Activated B cell treated with CpG ODN at 0.5 μM for 24 hours (primary cell): ENCODE measurements at regions not wholly inside any gene's neighbourhood (a gene's known extent, or its start where the extent isn't known, plus 50 kb on each side); places are given as distances from the start of the nearest gene placed in this dataset.

Source experiments
- ATAC-seq: fragments of 200-7000 bp; cut with Tn5 transposase; one replicate; pipeline ENCODE4 v1.10.0; 2021; ENCODE audit warnings: low read depth, mild to moderate bottlenecking, moderate library complexity
- CTCF ChIA-PET: fragments of 350-600 bp; sonication (Branson Sonifier 250); formaldehyde crosslinking; loops from one replicate; lab custom pipeline; 2021; ENCODE audit warnings: antibody characterized with exemption; lab: Charles Lee
- POLR2A ChIA-PET: fragments of 350-600 bp; sonication (Branson Sonifier 250); formaldehyde crosslinking; loops from one replicate; lab custom pipeline; 2021; ENCODE audit warnings: antibody characterized with exemption; lab: Charles Lee
- DNase-seq: peaks from one replicate; pipeline ENCODE4 v3.0.0; 2022
- H3K27ac Mint-ChIP-seq: one replicate; pipeline ENCODE4 v1.8.0; 2020; ENCODE audit warnings: mixed read lengths
- H3K27me3 Mint-ChIP-seq: one replicate; pipeline ENCODE4 v1.8.0; 2021; ENCODE audit warnings: mixed read lengths
- H3K36me3 Mint-ChIP-seq: one replicate; pipeline ENCODE4 v1.8.0; 2021; ENCODE audit warnings: low read depth, mixed read lengths
- H3K4me1 Mint-ChIP-seq: one replicate; pipeline ENCODE4 v1.8.0; 2021; ENCODE audit warnings: mixed read lengths
- H3K4me3 Mint-ChIP-seq: one replicate; pipeline ENCODE4 v1.8.0; 2020; ENCODE audit warnings: mild to moderate bottlenecking, mixed read lengths
- H3K9me3 Mint-ChIP-seq: one replicate; pipeline ENCODE4 v1.8.0; 2020; ENCODE audit warnings: mixed read lengths
- intact Hi-C: fragments of 100-400 bp; cut with micrococcal nuclease; formaldehyde crosslinking; loops from one replicate; pipeline ENCODE4 v1.15.1; 2024
- TF ChIP-seq, protein P1 (sequence below): fragments of 200-600 bp; IDR thresholded peaks from one replicate; pipeline ENCODE4 v1.8.0; 2022; ENCODE audit warnings: antibody characterized with exemption, mild to moderate bottlenecking

DNA sequence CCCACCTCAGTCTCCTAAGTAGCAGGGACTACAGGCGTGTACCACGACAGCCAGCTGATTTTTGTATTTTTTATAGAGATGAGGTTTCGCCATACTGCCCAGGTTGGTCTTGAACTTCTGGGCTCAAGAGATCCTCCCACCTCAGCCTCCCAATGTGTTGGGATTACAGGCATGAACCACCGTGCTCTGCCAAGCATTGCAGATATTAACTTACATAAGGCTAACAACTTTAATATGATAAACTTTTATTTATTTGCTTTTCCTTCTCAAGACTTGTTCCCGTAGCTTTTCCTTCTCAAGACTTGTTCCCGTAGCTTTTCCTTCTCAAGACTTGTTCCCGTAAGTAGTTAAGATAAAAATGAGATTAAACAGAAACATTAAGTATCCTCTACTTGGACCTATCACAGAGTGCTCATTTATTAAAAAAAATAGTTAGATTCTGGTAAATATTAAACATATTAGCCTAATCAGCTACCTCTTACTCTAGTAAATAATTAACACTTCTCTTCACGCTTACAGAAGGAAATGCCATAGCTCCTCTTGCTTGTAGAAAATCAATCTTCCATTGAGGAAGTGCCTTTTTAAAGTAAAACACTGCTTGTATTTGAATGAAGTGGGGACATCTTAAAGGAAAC, 157.7 kb upstream of the KITLG start:
- intact Hi-C loops = no loop called here
- H3K27me3 Mint-ChIP-seq = no peaks in the 10 kb centered on the region
- no peak for DNase-seq
- ChIA-PET CTCF (no interaction called here), POLR2A (no interaction called here)
- H3K9me3 Mint-ChIP-seq = no peaks in the 10 kb centered on the region
- H3K4me1 Mint-ChIP-seq = no peaks in the 10 kb centered on the region
- no peaks in the 10 kb centered on the region for H3K36me3 Mint-ChIP-seq
- TF ChIP-seq, protein P1, sequence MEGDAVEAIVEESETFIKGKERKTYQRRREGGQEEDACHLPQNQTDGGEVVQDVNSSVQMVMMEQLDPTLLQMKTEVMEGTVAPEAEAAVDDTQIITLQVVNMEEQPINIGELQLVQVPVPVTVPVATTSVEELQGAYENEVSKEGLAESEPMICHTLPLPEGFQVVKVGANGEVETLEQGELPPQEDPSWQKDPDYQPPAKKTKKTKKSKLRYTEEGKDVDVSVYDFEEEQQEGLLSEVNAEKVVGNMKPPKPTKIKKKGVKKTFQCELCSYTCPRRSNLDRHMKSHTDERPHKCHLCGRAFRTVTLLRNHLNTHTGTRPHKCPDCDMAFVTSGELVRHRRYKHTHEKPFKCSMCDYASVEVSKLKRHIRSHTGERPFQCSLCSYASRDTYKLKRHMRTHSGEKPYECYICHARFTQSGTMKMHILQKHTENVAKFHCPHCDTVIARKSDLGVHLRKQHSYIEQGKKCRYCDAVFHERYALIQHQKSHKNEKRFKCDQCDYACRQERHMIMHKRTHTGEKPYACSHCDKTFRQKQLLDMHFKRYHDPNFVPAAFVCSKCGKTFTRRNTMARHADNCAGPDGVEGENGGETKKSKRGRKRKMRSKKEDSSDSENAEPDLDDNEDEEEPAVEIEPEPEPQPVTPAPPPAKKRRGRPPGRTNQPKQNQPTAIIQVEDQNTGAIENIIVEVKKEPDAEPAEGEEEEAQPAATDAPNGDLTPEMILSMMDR = no peak
- no peak overlapping the region for H3K4me3 Mint-ChIP-seq
- H3K27ac Mint-ChIP-seq = no peak overlapping the region
- no peak for ATAC-seq

GRCh38 chr12:88736031-88736430, 155.8 kb upstream of the KITLG start:
- intact Hi-C loops = no loop called here
- CTCF ChIA-PET = no interaction called here

GRCh38 chr12:88733008-88733407, 152.7 kb upstream of the KITLG start:
- intact Hi-C loops = no loop called here
- Mint-ChIP-seq H3K36me3 (no peaks in the 10 kb centered on the region), H3K9me3 (no peaks in the 10 kb centered on the region), H3K27me3 (no peaks in the 10 kb centered on the region), H3K4me1 (no peaks in the 10 kb centered on the region), H3K4me3 (no peak overlapping the region), H3K27ac (no peak overlapping the region)
- DNase-seq (no peak), ATAC-seq (no peak)
- ChIA-PET POLR2A (no interaction called here), CTCF (no interaction called here)
- TF ChIP-seq, protein P1 = no peak

More at GRCh38 chr12:88736031-88736430, 155.8 kb upstream of the KITLG start:
- TF ChIP-seq, protein P1 = no peak
- H3K9me3 Mint-ChIP-seq = no peaks in the 10 kb centered on the region
- no peak for DNase-seq
- no peaks in the 10 kb centered on the region for H3K27me3 Mint-ChIP-seq
- no peaks in the 10 kb centered on the region for H3K36me3 Mint-ChIP-seq
- POLR2A ChIA-PET = no interaction called here
- no peaks in the 10 kb centered on the region for H3K4me1 Mint-ChIP-seq
- H3K27ac Mint-ChIP-seq = no peak overlapping the region
- H3K4me3 Mint-ChIP-seq = no peak overlapping the region
- no peak for ATAC-seq

- H3K9me3 Mint-ChIP-seq = no peaks in the 10 kb centered on the region
- intact Hi-C loops = no loop called here
- ChIA-PET CTCF (no interaction called here), POLR2A (no interaction called here)
- TF ChIP-seq, protein P1 = no peak
- no peak for ATAC-seq
- H3K4me3 Mint-ChIP-seq = no peak overlapping the region
- no peaks in the 10 kb centered on the region for H3K4me1 Mint-ChIP-seq
- no peak for DNase-seq
- H3K36me3 Mint-ChIP-seq = no peaks in the 10 kb centered on the region
- H3K27me3 Mint-ChIP-seq = no peaks in the 10 kb centered on the region
- no peak overlapping the region for H3K27ac Mint-ChIP-seq
Observed at GRCh38 chr12:88729196-88729595, 148.9 kb upstream of the KITLG start.

DNA sequence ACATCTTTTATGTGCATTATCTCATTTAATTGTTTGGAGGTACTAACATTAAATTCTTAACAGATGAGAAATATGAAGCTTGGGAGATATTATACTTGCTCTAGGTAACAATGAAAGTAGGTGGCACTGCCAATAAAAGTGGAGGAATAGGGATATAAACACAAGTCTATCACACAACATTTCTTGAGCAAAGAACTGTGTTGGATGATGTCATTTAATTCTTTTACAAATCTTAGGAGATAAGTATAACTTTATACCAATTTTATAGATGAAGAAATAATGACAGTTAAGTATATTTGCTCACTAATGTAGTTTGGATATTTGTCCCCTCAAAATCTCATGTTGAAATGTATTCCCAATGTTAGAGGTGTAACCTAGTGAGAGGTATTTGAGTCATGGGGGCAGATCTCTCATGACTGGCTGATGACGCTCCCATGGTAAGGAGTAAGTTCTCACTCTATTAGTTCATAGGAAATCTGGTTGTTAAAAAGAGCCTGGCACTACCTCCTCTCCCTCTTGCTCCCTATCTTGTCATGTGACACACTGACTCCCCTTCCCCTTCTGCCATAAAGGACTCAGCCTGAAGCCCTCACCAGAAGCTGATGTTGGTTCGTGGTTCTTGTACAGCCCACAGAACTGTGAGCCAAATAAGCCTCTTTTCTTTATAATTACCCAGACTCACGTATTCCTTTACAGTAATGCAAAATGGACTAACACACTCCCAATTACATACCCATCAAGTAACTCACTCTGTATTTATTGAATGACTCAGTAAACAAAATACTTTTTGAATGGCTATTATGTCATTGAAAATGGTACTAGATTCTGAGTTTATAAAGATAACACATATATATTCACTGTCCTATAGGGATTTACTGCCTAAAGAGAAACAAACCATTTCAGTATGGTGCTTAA, 146.8 kb upstream of the KITLG start:
- no peak overlapping the region for H3K4me3 Mint-ChIP-seq
- no peak for ATAC-seq

More for the DNA sequence above, 146.8 kb upstream of the KITLG start:
- no peaks in the 10 kb centered on the region for H3K27me3 Mint-ChIP-seq
- H3K36me3 Mint-ChIP-seq = no peaks in the 10 kb centered on the region
- TF ChIP-seq, protein P1 = no peak
- ChIA-PET POLR2A (no interaction called here), CTCF (no interaction called here)
- no peak for DNase-seq
- H3K4me1 Mint-ChIP-seq = no peaks in the 10 kb centered on the region
- intact Hi-C loops = no loop called here
- H3K9me3 Mint-ChIP-seq = no peaks in the 10 kb centered on the region
- H3K27ac Mint-ChIP-seq = no peak overlapping the region
